NCI-H2227 treated with DMSO at 0.1 percent for 48 hours (cell line): ENCODE measurements at regions not wholly inside any gene's neighbourhood (a gene's known extent, or its start where the extent isn't known, plus 50 kb on each side); places are given as distances from the start of the nearest gene placed in this dataset.

Experiments
- DNase-seq: peaks from one replicate; lab custom pipeline; 2025; lab: John Stamatoyannopoulos, UW

- no peak for DNase-seq
These were observed 386.5 kb upstream of the SEMA3D start for GRCh38 chr7:85573346-85573745.

- DNase-seq = no peak
These were observed 384.0 kb upstream of the SEMA3D start for GRCh38 chr7:85570898-85571297.

GRCh38 chr7:85567983-85568382, 381.1 kb upstream of the SEMA3D start:
- DNase-seq = no peak

GRCh38 chr7:85566095-85566794, 379.4 kb upstream of the SEMA3D start:
- DNase-seq = no peak

GRCh38 chr7:85565276-85565675, 378.4 kb upstream of the SEMA3D start:
- no peak for DNase-seq

- DNase-seq = no peak
These were observed 378.0 kb upstream of the SEMA3D start for GRCh38 chr7:85564861-85565260.

- DNase-seq = no peak
These were observed 374.9 kb upstream of the SEMA3D start for GRCh38 chr7:85561706-85562105.

- DNase-seq = peak; percentile 0
These were observed 367.7 kb upstream of the SEMA3D start for GRCh38 chr7:85554236-85555178.

GRCh38 chr7:85535974-85536729, 349.3 kb upstream of the SEMA3D start:
- no peak for DNase-seq

GRCh38 chr7:85529831-85530230, 343.0 kb upstream of the SEMA3D start:
- DNase-seq = no peak

GRCh38 chr7:85529201-85529600, 342.3 kb upstream of the SEMA3D start:
- no peak for DNase-seq

- DNase-seq = no peak
These were observed 341.7 kb upstream of the SEMA3D start for GRCh38 chr7:85528581-85528980.

GRCh38 chr7:85525676-85526075, 338.8 kb upstream of the SEMA3D start:
- DNase-seq = no peak

- no peak for DNase-seq
These were observed 335.2 kb upstream of the SEMA3D start for GRCh38 chr7:85522070-85522469.

- DNase-seq = no peak
These were observed 334.3 kb upstream of the SEMA3D start for GRCh38 chr7:85521108-85521694.

- DNase-seq = no peak
These were observed 333.3 kb upstream of the SEMA3D start for GRCh38 chr7:85520175-85520574.

GRCh38 chr7:85516675-85517074, 329.8 kb upstream of the SEMA3D start:
- DNase-seq = no peak

- no peak for DNase-seq
These were observed 325.9 kb upstream of the SEMA3D start for GRCh38 chr7:85512790-85513189.

- DNase-seq = no peak
These were observed 323.4 kb upstream of the SEMA3D start for GRCh38 chr7:85510287-85510686.

- DNase-seq = no peak
These were observed 322.6 kb upstream of the SEMA3D start for GRCh38 chr7:85509476-85509875.

GRCh38 chr7:85508642-85509410, 322.0 kb upstream of the SEMA3D start:
- no peak for DNase-seq
